Transverse colon (tissue), 4 donors: ENCODE measurements at regions not wholly inside any gene's neighbourhood (a gene's known extent, or its start where the extent isn't known, plus 50 kb on each side); places are given as distances from the start of the nearest gene placed in this dataset.

Experiments
- POLR2A ChIP-seq: fragments of 450-650 bp; IDR thresholded peaks from one replicate; pipeline ENCODE4 v1.6.1; 2016; ENCODE audit warnings: antibody characterized with exemption, mild to moderate bottlenecking, moderate library complexity
- POLR2AphosphoS5 ChIP-seq, 3 donors: sonication (generic); formaldehyde crosslinking; IDR thresholded peaks; one replicate each; pipeline ENCODE4 v1.6.1; 2016; ENCODE audit warnings: antibody characterized with exemption in 3 of 3
- TF ChIP-seq, protein P1 (sequence below), 5 experiments: fragments of 200-600 bp in 3 of 5; fragments of 450-650 bp in 2 of 5; sonication (generic) in 3 of 5; IDR thresholded peaks; 1 replicate in 2 of 5; 2 replicates in 3 of 5; pipeline ENCODE4 v1.5.1; 2016 to 2017; ENCODE audit warnings: antibody characterized with exemption in 5 of 5, inconsistent platforms in 3 of 5, mild to moderate bottlenecking in 2 of 5, moderate library complexity in 1 of 5

DNA sequence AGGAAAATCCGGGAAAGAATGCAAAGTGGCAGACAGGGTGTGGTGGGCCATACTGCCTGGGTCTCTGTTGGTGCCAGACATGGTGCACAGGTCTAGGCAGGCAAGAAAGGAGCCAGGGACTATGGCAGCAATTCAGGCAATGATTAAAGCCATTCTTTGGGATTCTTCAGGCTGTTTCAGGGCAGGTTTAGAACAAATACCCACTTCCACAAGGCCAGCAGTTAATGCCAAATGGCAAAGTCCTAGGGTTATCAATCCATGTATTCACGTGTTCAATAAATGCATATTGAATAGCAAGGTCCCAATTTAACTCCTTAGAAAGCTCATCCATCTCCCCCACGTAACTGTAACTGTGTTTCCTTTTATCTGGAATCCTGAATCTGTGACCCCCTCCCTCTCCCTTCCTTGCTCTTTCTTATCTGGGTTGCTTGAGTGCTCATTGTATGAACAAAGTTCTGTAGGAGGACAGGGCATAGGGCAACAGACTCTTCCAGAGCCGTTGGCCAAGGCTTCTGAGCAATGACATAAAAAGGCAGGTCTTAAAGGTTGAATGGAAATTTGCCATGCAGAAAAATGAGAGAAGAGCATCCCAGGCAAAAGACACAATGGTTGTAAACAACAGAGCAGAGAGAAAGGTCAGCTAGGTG is 146.8 kb upstream of the KLHL29 start:
- TF ChIP-seq, protein P1, sequence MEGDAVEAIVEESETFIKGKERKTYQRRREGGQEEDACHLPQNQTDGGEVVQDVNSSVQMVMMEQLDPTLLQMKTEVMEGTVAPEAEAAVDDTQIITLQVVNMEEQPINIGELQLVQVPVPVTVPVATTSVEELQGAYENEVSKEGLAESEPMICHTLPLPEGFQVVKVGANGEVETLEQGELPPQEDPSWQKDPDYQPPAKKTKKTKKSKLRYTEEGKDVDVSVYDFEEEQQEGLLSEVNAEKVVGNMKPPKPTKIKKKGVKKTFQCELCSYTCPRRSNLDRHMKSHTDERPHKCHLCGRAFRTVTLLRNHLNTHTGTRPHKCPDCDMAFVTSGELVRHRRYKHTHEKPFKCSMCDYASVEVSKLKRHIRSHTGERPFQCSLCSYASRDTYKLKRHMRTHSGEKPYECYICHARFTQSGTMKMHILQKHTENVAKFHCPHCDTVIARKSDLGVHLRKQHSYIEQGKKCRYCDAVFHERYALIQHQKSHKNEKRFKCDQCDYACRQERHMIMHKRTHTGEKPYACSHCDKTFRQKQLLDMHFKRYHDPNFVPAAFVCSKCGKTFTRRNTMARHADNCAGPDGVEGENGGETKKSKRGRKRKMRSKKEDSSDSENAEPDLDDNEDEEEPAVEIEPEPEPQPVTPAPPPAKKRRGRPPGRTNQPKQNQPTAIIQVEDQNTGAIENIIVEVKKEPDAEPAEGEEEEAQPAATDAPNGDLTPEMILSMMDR (IDR thresholded peaks at IDR 0.05), result no peak
- no peak for TF ChIP-seq POLR2A
- no peak for TF ChIP-seq POLR2AphosphoS5 (IDR thresholded peaks at IDR 0.05)
